Caco-2 (cell line): ENCODE measurements at regions not wholly inside any gene's neighbourhood (a gene's known extent, or its start where the extent isn't known, plus 50 kb on each side); places are given as distances from the start of the nearest gene placed in this dataset.

Experiments
- BruUV-seq: library from RNA; stranded (reverse); fragments of 400-500 nt; replicated peaks from 2 replicates; lab custom pipeline; 2021; lab: Mats Ljungman, UMichigan
- CTCF ChIA-PET: fragments of 300-600 bp; sonication (Branson Sonifier 250); formaldehyde crosslinking; loops from one replicate; lab custom pipeline; 2022; ENCODE audit warnings: antibody characterized with exemption; lab: Charles Lee
- POLR2A ChIA-PET: fragments of 300-600 bp; sonication (Branson Sonifier 250); formaldehyde crosslinking; loops from one replicate; lab custom pipeline; 2022; ENCODE audit warnings: antibody characterized with exemption; lab: Charles Lee
- DNase-seq, 2 experiments: peaks; one replicate each; pipeline versions ENCODE4 v3.0.0 to v3.0.0-alpha.2; 2020 to 2022
- H3K27me3 ChIP-seq: replicated peaks from 2 replicates; pipeline ENCODE4 v1.6.0; 2011; ENCODE audit warnings: low read length; ENCODE audit not compliant: control insufficient read depth, insufficient read depth
- H3K36me3 ChIP-seq: 2 replicates; pipeline ENCODE4 v1.5.1; 2011; ENCODE audit warnings: low read length; ENCODE audit not compliant: control insufficient read depth, insufficient read depth
- H3K4me1 ChIP-seq: fragments of 250-450 bp; sonication (Bioruptor Pico); 2 replicates; pipeline ENCODE4 v1.5.1; 2020; ENCODE audit warnings: mild to moderate bottlenecking
- H3K4me3 ChIP-seq: 2 replicates; pipeline ENCODE4 v1.5.1; 2011; ENCODE audit warnings: low read depth, mild to moderate bottlenecking, control low read depth, low read length
- H3K9me3 ChIP-seq: fragments of 250-450 bp; sonication (Bioruptor Pico); 2 replicates; pipeline ENCODE4 v1.5.1; 2020; ENCODE audit warnings: mild to moderate bottlenecking, moderate library complexity
- H3K27ac Mint-ChIP-seq: one replicate; pipeline ENCODE4 v1.8.0; 2022; ENCODE audit warnings: mixed read lengths; ENCODE audit not compliant: unreplicated experiment
- H3K27me3 Mint-ChIP-seq: one replicate; pipeline ENCODE4 v1.8.0; 2022; ENCODE audit warnings: mixed read lengths; ENCODE audit not compliant: insufficient read depth, unreplicated experiment
- H3K36me3 Mint-ChIP-seq: one replicate; pipeline ENCODE4 v1.8.0; 2022; ENCODE audit warnings: mild to moderate bottlenecking, mixed read lengths; ENCODE audit not compliant: insufficient read depth, unreplicated experiment
- H3K4me1 Mint-ChIP-seq: one replicate; pipeline ENCODE4 v1.8.0; 2022; ENCODE audit warnings: low read depth, mixed read lengths; ENCODE audit not compliant: unreplicated experiment
- H3K4me3 Mint-ChIP-seq: one replicate; pipeline ENCODE4 v1.8.0; 2022; ENCODE audit warnings: mild to moderate bottlenecking, moderate library complexity, mixed read lengths; ENCODE audit not compliant: unreplicated experiment
- H3K9me3 Mint-ChIP-seq: one replicate; pipeline ENCODE4 v1.8.0; 2022; ENCODE audit warnings: mixed read lengths; ENCODE audit not compliant: unreplicated experiment
- intact Hi-C: fragments of 100-400 bp; cut with micrococcal nuclease; formaldehyde crosslinking; loops from one replicate; pipeline ENCODE4 v1.10.0; 2022; ENCODE audit not compliant: unreplicated experiment
- TF ChIP-seq, protein P1 (sequence below), 2 experiments: fragments of 200-600 bp in 1 of 2; IDR thresholded peaks; 1 replicate in 1 of 2; 2 replicates in 1 of 2; pipeline versions ENCODE4 v1.5.1 to v1.8.0; 2011 to 2022; ENCODE audit warnings: antibody characterized with exemption in 1 of 2, control low read depth in 1 of 2, inconsistent platforms in 1 of 2, low read depth in 1 of 2, low read length in 1 of 2, mild to moderate bottlenecking in 1 of 2, moderate library complexity in 1 of 2; ENCODE audit not compliant: insufficient read depth in 1 of 2, severe bottlenecking in 1 of 2, unreplicated experiment in 1 of 2

DNA sequence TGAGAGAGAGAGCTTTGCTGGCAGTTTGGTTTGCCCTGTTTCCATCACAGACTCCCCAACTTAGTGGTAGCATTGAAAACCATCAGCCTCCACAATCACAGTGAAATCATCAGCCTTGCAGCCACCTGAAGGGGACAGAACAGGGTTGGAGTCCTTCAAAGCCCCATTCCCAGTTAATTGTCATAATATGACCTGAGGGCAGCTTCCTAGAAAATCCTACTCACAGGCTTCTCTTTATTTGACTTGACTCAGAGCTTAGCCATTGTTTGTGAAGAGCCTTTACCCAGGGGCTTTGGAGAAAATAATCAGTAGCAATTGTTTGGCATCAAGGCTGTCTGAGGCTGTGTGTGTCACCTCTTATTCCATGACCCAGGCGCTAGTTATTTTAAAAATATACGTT lies 308.7 kb downstream of the CBLN2 start:
- Mint-ChIP-seq H3K4me1 (no peaks in the 10 kb centered on the region), H3K27ac (no peak overlapping the region), H3K4me3 (no peak overlapping the region), H3K36me3 (no peaks in the 10 kb centered on the region), H3K27me3 (no peaks in the 10 kb centered on the region), H3K9me3 (no peaks in the 10 kb centered on the region)
- Histone ChIP-seq H3K36me3 (no peaks in the 10 kb centered on the region), H3K4me3 (no peak overlapping the region), H3K4me1 (no peaks in the 10 kb centered on the region), H3K27me3 (no peaks in the 10 kb centered on the region), H3K9me3 (no peaks in the 10 kb centered on the region)
- intact Hi-C loops: no loop called here
- no TSS peak for BruUV-seq
- TF ChIP-seq, protein P1, sequence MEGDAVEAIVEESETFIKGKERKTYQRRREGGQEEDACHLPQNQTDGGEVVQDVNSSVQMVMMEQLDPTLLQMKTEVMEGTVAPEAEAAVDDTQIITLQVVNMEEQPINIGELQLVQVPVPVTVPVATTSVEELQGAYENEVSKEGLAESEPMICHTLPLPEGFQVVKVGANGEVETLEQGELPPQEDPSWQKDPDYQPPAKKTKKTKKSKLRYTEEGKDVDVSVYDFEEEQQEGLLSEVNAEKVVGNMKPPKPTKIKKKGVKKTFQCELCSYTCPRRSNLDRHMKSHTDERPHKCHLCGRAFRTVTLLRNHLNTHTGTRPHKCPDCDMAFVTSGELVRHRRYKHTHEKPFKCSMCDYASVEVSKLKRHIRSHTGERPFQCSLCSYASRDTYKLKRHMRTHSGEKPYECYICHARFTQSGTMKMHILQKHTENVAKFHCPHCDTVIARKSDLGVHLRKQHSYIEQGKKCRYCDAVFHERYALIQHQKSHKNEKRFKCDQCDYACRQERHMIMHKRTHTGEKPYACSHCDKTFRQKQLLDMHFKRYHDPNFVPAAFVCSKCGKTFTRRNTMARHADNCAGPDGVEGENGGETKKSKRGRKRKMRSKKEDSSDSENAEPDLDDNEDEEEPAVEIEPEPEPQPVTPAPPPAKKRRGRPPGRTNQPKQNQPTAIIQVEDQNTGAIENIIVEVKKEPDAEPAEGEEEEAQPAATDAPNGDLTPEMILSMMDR (IDR thresholded peaks at IDR 0.05; ENCODE audit: insufficient read depth in 1 of 2, low read depth in 1 of 2, low read length in 1 of 2, severe bottlenecking in 1 of 2, unreplicated experiment in 1 of 2): no peak
- CTCF ChIA-PET: no interaction called here
- no peak for DNase-seq
- POLR2A ChIA-PET: no interaction called here

DNA sequence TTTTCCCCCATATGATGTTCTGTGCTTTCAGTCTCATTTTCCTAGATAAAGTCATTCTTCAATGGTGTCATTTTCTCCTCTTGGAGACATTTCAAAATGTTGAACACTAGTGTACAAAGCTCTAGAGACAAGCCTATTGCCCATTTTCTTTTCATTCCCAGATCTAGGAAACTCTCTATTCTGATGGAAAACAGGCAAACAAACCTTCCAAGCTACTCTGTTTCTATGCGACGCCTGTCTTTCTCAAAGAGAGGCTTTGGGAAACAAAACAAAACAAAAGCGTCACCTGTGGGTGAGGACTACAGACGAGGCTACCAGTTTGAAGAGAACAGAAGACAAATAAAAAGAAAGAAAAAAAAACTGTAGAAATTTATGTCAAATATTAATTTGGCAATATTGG lies 311.0 kb downstream of the CBLN2 start:
- no peaks in the 10 kb centered on the region for H3K27me3 Mint-ChIP-seq
- CTCF ChIA-PET: no interaction called here

DNA sequence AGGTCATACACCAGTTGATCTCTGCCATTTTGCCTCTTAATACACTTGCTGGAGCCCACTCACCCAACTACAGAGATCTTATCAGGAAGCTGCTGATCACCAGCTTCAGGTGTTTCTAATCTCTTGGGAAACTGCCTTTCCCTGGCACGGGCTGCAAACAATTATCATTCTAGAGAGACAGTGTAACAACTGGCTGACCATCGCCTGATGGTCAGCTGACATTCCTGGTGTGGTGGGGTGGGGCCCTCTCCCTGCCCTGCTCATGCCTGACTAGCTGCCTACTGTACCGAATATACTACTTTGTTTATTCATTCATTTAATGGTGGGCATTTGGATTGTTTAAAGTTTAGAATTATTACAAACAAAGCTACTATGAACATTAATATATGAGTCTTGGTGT lies 311.5 kb downstream of the CBLN2 start:
- DNase-seq: no peak
- no peaks in the 10 kb centered on the region for H3K9me3 ChIP-seq
- no peaks in the 10 kb centered on the region for H3K9me3 Mint-ChIP-seq
- H3K36me3 ChIP-seq: no peaks in the 10 kb centered on the region
- H3K4me1 Mint-ChIP-seq: no peaks in the 10 kb centered on the region
- no peak overlapping the region for H3K27ac Mint-ChIP-seq
- CTCF ChIA-PET: no interaction called here
- POLR2A ChIA-PET: no interaction called here
- H3K4me1 ChIP-seq: no peaks in the 10 kb centered on the region
- H3K27me3 ChIP-seq: no peaks in the 10 kb centered on the region
- intact Hi-C loops: no loop called here
- H3K4me3 Mint-ChIP-seq: no peak overlapping the region
- no peak overlapping the region for H3K4me3 ChIP-seq
- H3K36me3 Mint-ChIP-seq: no peaks in the 10 kb centered on the region
- no peaks in the 10 kb centered on the region for H3K27me3 Mint-ChIP-seq
- TF ChIP-seq, protein P1 (IDR thresholded peaks at IDR 0.05; ENCODE audit: insufficient read depth in 1 of 2, low read depth in 1 of 2, low read length in 1 of 2, severe bottlenecking in 1 of 2, unreplicated experiment in 1 of 2): no peak
- BruUV-seq: no TSS peak

More for the DNA sequence above, 311.0 kb downstream of the CBLN2 start:
- H3K4me1 Mint-ChIP-seq: no peaks in the 10 kb centered on the region
- BruUV-seq: no TSS peak
- POLR2A ChIA-PET: no interaction called here
- no peak overlapping the region for H3K4me3 ChIP-seq
- H3K27me3 ChIP-seq: no peaks in the 10 kb centered on the region
- H3K9me3 Mint-ChIP-seq: no peaks in the 10 kb centered on the region
- no peaks in the 10 kb centered on the region for H3K9me3 ChIP-seq
- no peak overlapping the region for H3K4me3 Mint-ChIP-seq
- no peaks in the 10 kb centered on the region for H3K36me3 ChIP-seq
- TF ChIP-seq, protein P1 (IDR thresholded peaks at IDR 0.05; ENCODE audit: insufficient read depth in 1 of 2, low read depth in 1 of 2, low read length in 1 of 2, severe bottlenecking in 1 of 2, unreplicated experiment in 1 of 2): no peak
- no peak overlapping the region for H3K27ac Mint-ChIP-seq
- no peaks in the 10 kb centered on the region for H3K36me3 Mint-ChIP-seq
- DNase-seq: no peak
- intact Hi-C loops: no loop called here
- H3K4me1 ChIP-seq: no peaks in the 10 kb centered on the region
